Esophagus squamous epithelium (tissue), 4 donors: ENCODE measurements at regions not wholly inside any gene's neighbourhood (a gene's known extent, or its start where the extent isn't known, plus 50 kb on each side); places are given as distances from the start of the nearest gene placed in this dataset.

ENCODE experiments used
- POLR2A ChIP-seq, 4 donors: fragments of 450-650 bp; IDR thresholded peaks; one replicate each; pipeline ENCODE4 v1.6.1; 2017; ENCODE audit warnings: antibody characterized with exemption in 4 of 4, mild to moderate bottlenecking in 4 of 4, moderate library complexity in 3 of 4
- TF ChIP-seq, protein P1 (sequence below), 6 experiments: fragments of 450-650 bp in 4 of 6; fragments of 200-600 bp in 2 of 6; sonication (generic) in 2 of 6; IDR thresholded peaks; one replicate each; pipeline ENCODE4 v1.5.1; 2016 to 2019; ENCODE audit warnings: antibody characterized with exemption in 6 of 6, mild to moderate bottlenecking in 4 of 6, moderate library complexity in 4 of 6

DNA sequence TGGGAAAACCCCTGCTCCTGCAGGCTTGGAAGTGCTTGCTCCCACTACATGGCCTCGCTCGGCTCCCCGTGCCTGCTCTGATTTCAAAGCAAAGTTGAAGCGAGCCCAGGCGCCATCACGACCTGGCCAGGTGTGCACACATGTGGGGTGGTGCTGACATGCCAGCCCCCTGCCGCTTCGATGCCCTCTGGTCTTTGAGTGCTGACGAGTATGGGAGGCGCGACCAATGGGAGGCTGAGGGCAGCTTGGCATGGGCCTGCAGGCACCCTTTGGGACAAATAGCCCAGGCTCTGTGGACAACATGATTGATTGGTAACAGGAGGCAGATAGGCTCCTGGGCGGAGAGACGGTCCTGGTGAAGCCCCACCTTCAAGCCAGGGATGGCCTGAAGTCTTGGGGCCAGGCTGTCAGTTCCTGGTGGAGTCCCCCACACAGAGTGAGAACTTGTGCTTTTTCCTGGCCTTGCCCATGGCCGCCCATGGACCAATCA lies 252.4 kb upstream of the SEMA3A start:
- TF ChIP-seq, protein P1, sequence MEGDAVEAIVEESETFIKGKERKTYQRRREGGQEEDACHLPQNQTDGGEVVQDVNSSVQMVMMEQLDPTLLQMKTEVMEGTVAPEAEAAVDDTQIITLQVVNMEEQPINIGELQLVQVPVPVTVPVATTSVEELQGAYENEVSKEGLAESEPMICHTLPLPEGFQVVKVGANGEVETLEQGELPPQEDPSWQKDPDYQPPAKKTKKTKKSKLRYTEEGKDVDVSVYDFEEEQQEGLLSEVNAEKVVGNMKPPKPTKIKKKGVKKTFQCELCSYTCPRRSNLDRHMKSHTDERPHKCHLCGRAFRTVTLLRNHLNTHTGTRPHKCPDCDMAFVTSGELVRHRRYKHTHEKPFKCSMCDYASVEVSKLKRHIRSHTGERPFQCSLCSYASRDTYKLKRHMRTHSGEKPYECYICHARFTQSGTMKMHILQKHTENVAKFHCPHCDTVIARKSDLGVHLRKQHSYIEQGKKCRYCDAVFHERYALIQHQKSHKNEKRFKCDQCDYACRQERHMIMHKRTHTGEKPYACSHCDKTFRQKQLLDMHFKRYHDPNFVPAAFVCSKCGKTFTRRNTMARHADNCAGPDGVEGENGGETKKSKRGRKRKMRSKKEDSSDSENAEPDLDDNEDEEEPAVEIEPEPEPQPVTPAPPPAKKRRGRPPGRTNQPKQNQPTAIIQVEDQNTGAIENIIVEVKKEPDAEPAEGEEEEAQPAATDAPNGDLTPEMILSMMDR (IDR thresholded peaks at IDR 0.05) = no peak
- no peak for TF ChIP-seq POLR2A (IDR thresholded peaks at IDR 0.05)
